HEK293T (cell line): ENCODE measurements at regions not wholly inside any gene's neighbourhood (a gene's known extent, or its start where the extent isn't known, plus 50 kb on each side); places are given as distances from the start of the nearest gene placed in this dataset.

Source experiments
- CTCF ChIA-PET: fragments of 350-600 bp; formaldehyde crosslinking; extraction: SDS; loops from one replicate; lab custom pipeline; 2021; ENCODE audit warnings: antibody characterized with exemption, inconsistent platforms; lab: Yijun Ruan, JAX
- POLR2A ChIA-PET: fragments of 350-600 bp; formaldehyde crosslinking; extraction: SDS; loops from one replicate; lab custom pipeline; 2020; ENCODE audit warnings: antibody characterized with exemption, inconsistent platforms; lab: Yijun Ruan, JAX
- DNase-seq: peaks from one replicate; pipeline ENCODE4 v3.0.0; 2012; ENCODE audit warnings: mixed read lengths; ENCODE audit errors: extremely low spot score
- ARNT ChIP-seq: fragments of 450-650 bp; IDR thresholded peaks from 2 replicates; pipeline ENCODE4 v1.6.1; 2017; ENCODE audit warnings: mild to moderate bottlenecking
- BHLHE40 ChIP-seq: fragments of 450-650 bp; IDR thresholded peaks from 2 replicates; pipeline ENCODE4 v1.6.1; 2016; ENCODE audit warnings: mild to moderate bottlenecking, moderate library complexity, borderline replicate concordance
- CTBP1 ChIP-seq: fragments of 450-650 bp; IDR thresholded peaks from 2 replicates; pipeline ENCODE4 v1.6.1; 2016; ENCODE audit warnings: borderline replicate concordance
- ELF4 ChIP-seq: fragments of 450-650 bp; IDR thresholded peaks from 2 replicates; pipeline ENCODE4 v1.6.1; 2017; ENCODE audit warnings: antibody characterized with exemption
- FOXA1 ChIP-seq: fragments of 450-650 bp; IDR thresholded peaks from 2 replicates; pipeline ENCODE4 v1.6.1; 2016; ENCODE audit warnings: mild to moderate bottlenecking
- FOXK2 ChIP-seq: fragments of 450-650 bp; IDR thresholded peaks from 2 replicates; pipeline ENCODE4 v1.6.1; 2016; ENCODE audit warnings: mild to moderate bottlenecking
- FOXM1 ChIP-seq: fragments of 450-650 bp; IDR thresholded peaks from 2 replicates; pipeline ENCODE4 v1.6.1; 2017; ENCODE audit warnings: mild to moderate bottlenecking, borderline replicate concordance
- HDGF ChIP-seq: fragments of 450-650 bp; IDR thresholded peaks from 2 replicates; pipeline ENCODE4 v1.6.1; 2017; ENCODE audit warnings: antibody characterized with exemption, borderline replicate concordance
- L3MBTL2 ChIP-seq: fragments of 450-650 bp; conservative IDR thresholded peaks from 2 replicates; pipeline ENCODE4 v1.6.1; 2016; ENCODE audit warnings: mild to moderate bottlenecking
- LEF1 ChIP-seq: fragments of 450-650 bp; IDR thresholded peaks from 2 replicates; pipeline ENCODE4 v1.6.1; 2017; ENCODE audit warnings: mild to moderate bottlenecking, borderline replicate concordance
- NFRKB ChIP-seq: fragments of 450-650 bp; IDR thresholded peaks from 2 replicates; pipeline ENCODE4 v1.6.1; 2016; ENCODE audit warnings: mild to moderate bottlenecking, moderate library complexity
- SP1 ChIP-seq: fragments of 450-650 bp; IDR thresholded peaks from 2 replicates; pipeline ENCODE4 v1.6.1; 2017
- SUZ12 ChIP-seq: fragments of 450-650 bp; IDR thresholded peaks from 2 replicates; pipeline ENCODE4 v1.6.1; 2016; ENCODE audit warnings: mild to moderate bottlenecking
- TARDBP ChIP-seq: fragments of 450-650 bp; IDR thresholded peaks from 2 replicates; pipeline ENCODE4 v1.6.1; 2016
- ZNF384 ChIP-seq: fragments of 450-650 bp; IDR thresholded peaks from 2 replicates; pipeline ENCODE4 v1.6.1; 2016
- TF ChIP-seq, protein P1 (sequence below): fragments of 450-650 bp; IDR thresholded peaks from 2 replicates; pipeline ENCODE4 v1.6.1; 2016

- ChIA-PET CTCF (no interaction called here), POLR2A (no interaction called here)
- TF ChIP-seq NFRKB (no peak), LEF1 (no peak), ZNF384 (no peak), CTBP1 (no peak), BHLHE40 (no peak), FOXK2 (no peak), FOXA1 (no peak), HDGF (no peak), ELF4 (no peak), TARDBP (no peak), L3MBTL2 (no peak)
- TF ChIP-seq, protein P1, sequence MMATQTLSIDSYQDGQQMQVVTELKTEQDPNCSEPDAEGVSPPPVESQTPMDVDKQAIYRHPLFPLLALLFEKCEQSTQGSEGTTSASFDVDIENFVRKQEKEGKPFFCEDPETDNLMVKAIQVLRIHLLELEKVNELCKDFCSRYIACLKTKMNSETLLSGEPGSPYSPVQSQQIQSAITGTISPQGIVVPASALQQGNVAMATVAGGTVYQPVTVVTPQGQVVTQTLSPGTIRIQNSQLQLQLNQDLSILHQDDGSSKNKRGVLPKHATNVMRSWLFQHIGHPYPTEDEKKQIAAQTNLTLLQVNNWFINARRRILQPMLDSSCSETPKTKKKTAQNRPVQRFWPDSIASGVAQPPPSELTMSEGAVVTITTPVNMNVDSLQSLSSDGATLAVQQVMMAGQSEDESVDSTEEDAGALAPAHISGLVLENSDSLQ, result no peak
- DNase-seq, result no peak
These were observed 400.9 kb downstream of the TBL1XR1 start for GRCh38 chr3:176796371-176796770.

GRCh38 chr3:176795891-176796290 is 401.4 kb downstream of the TBL1XR1 start:
- CTCF ChIA-PET, result no interaction called here
- DNase-seq, result no peak
- TF ChIP-seq, protein P1, result peak; percentile 45; the same call in 1 of the 2 replicates
- TF ChIP-seq ELF4, result no peak
- POLR2A ChIA-PET, result no interaction called here

DNA sequence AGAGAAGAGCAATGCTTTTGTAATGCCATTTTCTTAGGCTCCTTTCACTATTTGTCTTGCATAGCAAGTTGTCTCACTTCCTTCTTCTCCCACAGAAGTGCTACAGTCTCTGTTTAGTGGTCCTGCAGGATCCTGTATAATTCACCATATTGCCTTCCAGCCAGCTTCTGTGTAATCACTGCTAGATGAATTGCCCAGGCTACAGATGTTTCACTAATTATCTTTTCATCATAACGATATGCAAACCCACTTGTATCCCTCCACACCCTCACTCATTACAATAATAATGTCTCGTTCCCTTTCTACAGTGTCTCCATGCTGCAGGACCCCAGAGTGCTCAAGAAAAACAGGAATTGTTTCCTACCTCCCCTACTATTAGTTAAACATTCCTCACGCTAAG is 402.9 kb downstream of the TBL1XR1 start:
- no peak for DNase-seq
- TF ChIP-seq ZNF384 (no peak), FOXM1 (no peak), CTBP1 (no peak), BHLHE40 (no peak), HDGF (no peak), FOXA1 (no peak)
- POLR2A ChIA-PET, result no interaction called here
- CTCF ChIA-PET, result no interaction called here

- ChIA-PET POLR2A (no interaction called here), CTCF (no interaction called here)
- no peak for TF ChIP-seq L3MBTL2
- no peak for TF ChIP-seq HDGF
- TF ChIP-seq FOXA1, result no peak
- no peak for TF ChIP-seq ELF4
- TF ChIP-seq CTBP1, result no peak
- TF ChIP-seq FOXK2, result no peak
- no peak for TF ChIP-seq BHLHE40
- TF ChIP-seq ARNT, result no peak
- TF ChIP-seq ZNF384, result no peak
- no peak for TF ChIP-seq NFRKB
- no peak for TF ChIP-seq FOXM1
- no peak for TF ChIP-seq SP1
- TF ChIP-seq, protein P1, result no peak
- TF ChIP-seq SUZ12, result no peak
- no peak for TF ChIP-seq LEF1
- no peak for TF ChIP-seq TARDBP
- no peak for DNase-seq
These were observed 407.3 kb downstream of the TBL1XR1 start for GRCh38 chr3:176789947-176790346.

DNA sequence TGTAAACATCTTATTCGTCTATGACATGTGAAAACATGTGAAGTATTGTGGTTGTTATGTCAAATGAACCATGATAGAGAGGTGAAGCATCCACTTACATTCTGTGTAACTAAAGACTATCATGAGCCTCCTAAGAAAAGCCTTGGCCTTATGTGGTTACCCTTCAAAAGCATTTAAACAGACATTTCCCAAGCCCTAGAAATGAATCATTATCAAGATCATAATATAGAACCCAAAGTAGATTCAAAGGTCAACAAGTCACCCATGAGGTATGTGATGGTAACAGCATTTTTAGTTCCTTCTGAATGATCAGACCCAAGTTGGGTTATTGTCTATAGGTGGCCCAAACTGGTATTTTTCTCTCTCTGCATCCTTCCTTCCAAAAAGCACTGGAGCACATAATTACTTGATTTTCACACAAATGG is 408.0 kb downstream of the TBL1XR1 start:
- ChIA-PET CTCF (no interaction called here), POLR2A (no interaction called here)
- TF ChIP-seq SUZ12, result no peak
- TF ChIP-seq FOXM1, result no peak
- no peak for TF ChIP-seq LEF1
- TF ChIP-seq FOXA1, result no peak
- TF ChIP-seq ELF4, result no peak
- no peak for TF ChIP-seq FOXK2
- no peak for TF ChIP-seq ARNT
- no peak for TF ChIP-seq SP1
- no peak for TF ChIP-seq L3MBTL2
- no peak for TF ChIP-seq CTBP1
- no peak for TF ChIP-seq HDGF
- no peak for DNase-seq

DNA sequence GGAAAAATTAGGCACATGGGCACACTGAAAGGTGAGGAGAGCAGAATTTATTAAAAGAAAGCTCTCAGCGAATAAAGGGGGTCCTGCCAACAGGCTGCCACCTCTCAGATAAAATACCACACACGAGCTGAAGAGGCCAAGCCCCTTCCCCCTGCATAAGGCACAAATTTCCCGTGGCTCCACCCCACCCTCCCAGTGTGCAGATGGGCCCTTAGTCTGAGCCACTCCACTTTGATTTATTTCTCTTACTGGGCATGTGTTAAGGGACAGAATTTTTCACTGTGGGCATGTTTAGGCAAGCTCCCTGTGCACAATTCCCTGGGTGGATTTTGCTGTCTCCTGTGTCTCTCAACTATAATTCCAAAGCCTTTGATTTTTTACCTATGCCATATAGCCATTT is 409.8 kb downstream of the TBL1XR1 start:
- POLR2A ChIA-PET, result no interaction called here
- no peak for TF ChIP-seq ELF4
- TF ChIP-seq FOXK2, result no peak
- no peak for TF ChIP-seq LEF1
- TF ChIP-seq FOXA1, result no peak
- no peak for DNase-seq
- CTCF ChIA-PET, result no interaction called here

DNA sequence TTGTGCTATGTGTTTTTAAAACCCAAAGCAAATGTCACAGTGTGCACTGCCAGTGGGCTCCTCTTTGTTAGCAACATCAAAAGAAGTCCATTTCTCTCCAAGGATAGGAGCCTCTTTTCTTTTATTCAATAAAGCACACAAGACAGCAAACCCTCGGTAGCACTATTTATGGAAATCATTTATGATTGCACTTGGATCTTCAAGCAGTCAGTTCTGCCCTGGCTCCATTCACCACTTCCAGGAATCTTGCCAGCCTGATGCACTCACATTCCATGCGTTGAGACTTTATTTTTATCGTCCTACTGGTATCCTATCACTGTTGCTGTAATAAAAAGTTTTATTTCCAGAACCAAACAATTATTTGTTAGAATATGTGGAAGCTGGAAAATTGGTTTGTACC is 412.1 kb downstream of the TBL1XR1 start:
- DNase-seq, result no peak
- ChIA-PET POLR2A (no interaction called here), CTCF (no interaction called here)
- no peak for TF ChIP-seq TARDBP

GRCh38 chr3:176780766-176781165 is 416.5 kb downstream of the TBL1XR1 start:
- no peak for DNase-seq
- POLR2A ChIA-PET, result no interaction called here
- TF ChIP-seq ARNT (no peak), BHLHE40 (no peak), NFRKB (no peak), FOXM1 (no peak), FOXK2 (no peak), HDGF (no peak), L3MBTL2 (no peak), SP1 (no peak), FOXA1 (no peak), ELF4 (no peak), SUZ12 (no peak)
- TF ChIP-seq, protein P1, result no peak
- CTCF ChIA-PET, result no interaction called here
